IPS DF 4.7 (cell line): ENCODE measurements at regions not wholly inside any gene's neighbourhood (a gene's known extent, or its start where the extent isn't known, plus 50 kb on each side); places are given as distances from the start of the nearest gene placed in this dataset.

ENCODE experiments used
- DNase-seq: peaks from one replicate; pipeline ENCODE4 v3.0.0-alpha.2; 2013; ENCODE audit warnings: low spot score; ENCODE audit errors: extremely low read depth

GRCh38 chr7:3193379-3194120, 107.5 kb upstream of the SDK1 start:
- no peak for DNase-seq

- DNase-seq = peak; percentile 92
Measured at GRCh38 chr7:3194501-3195141, 106.4 kb upstream of the SDK1 start.

GRCh38 chr7:3195160-3195559, 105.9 kb upstream of the SDK1 start:
- DNase-seq = no peak

- DNase-seq = no peak
Measured at GRCh38 chr7:3196629-3197400, 104.2 kb upstream of the SDK1 start.

GRCh38 chr7:3197567-3198213, 103.4 kb upstream of the SDK1 start:
- no peak for DNase-seq

- DNase-seq = no peak
Measured at GRCh38 chr7:3198316-3198715, 102.7 kb upstream of the SDK1 start.

- DNase-seq = peak; percentile 60
Measured at GRCh38 chr7:3200504-3200903, 100.5 kb upstream of the SDK1 start.

GRCh38 chr7:3201306-3201705, 99.7 kb upstream of the SDK1 start:
- no peak for DNase-seq

- no peak for DNase-seq
Measured at GRCh38 chr7:3201937-3202710, 98.9 kb upstream of the SDK1 start.

GRCh38 chr7:3204526-3204925, 96.5 kb upstream of the SDK1 start:
- no peak for DNase-seq

- no peak for DNase-seq
Measured at GRCh38 chr7:3206101-3206500, 95.0 kb upstream of the SDK1 start.

- no peak for DNase-seq
Measured at GRCh38 chr7:3206771-3207191, 94.3 kb upstream of the SDK1 start.

- DNase-seq = no peak
Measured at GRCh38 chr7:3207387-3207902, 93.6 kb upstream of the SDK1 start.

GRCh38 chr7:3210531-3210930, 90.5 kb upstream of the SDK1 start:
- no peak for DNase-seq

GRCh38 chr7:3214090-3214413, 87.0 kb upstream of the SDK1 start:
- DNase-seq = no peak

- no peak for DNase-seq
Measured at GRCh38 chr7:3215624-3216585, 85.1 kb upstream of the SDK1 start.

- DNase-seq = no peak
Measured at GRCh38 chr7:3217166-3217565, 83.9 kb upstream of the SDK1 start.

- no peak for DNase-seq
Measured at GRCh38 chr7:3218411-3219225, 82.4 kb upstream of the SDK1 start.

GRCh38 chr7:3229904-3230470, 71.1 kb upstream of the SDK1 start:
- DNase-seq = no peak
